Glutamatergic neuron (in vitro differentiated cells): ENCODE measurements at regions not wholly inside any gene's neighbourhood (a gene's known extent, or its start where the extent isn't known, plus 50 kb on each side); places are given as distances from the start of the nearest gene placed in this dataset.

Experiments
- DNase-seq: peaks from one replicate; pipeline ENCODE4 v3.0.0; 2022
- H3K27ac Mint-ChIP-seq: one replicate; pipeline ENCODE4 v1.8.0; 2020; ENCODE audit warnings: mild to moderate bottlenecking, mixed read lengths, inconsistent platforms; ENCODE audit not compliant: unreplicated experiment
- H3K27me3 Mint-ChIP-seq: one replicate; pipeline ENCODE4 v1.8.0; 2020; ENCODE audit warnings: mild to moderate bottlenecking, moderate library complexity, mixed read lengths, inconsistent platforms; ENCODE audit not compliant: unreplicated experiment
- H3K36me3 Mint-ChIP-seq: one replicate; pipeline ENCODE4 v1.8.0; 2020; ENCODE audit warnings: mild to moderate bottlenecking, mixed read lengths, inconsistent platforms; ENCODE audit not compliant: unreplicated experiment
- H3K4me1 Mint-ChIP-seq: one replicate; pipeline ENCODE4 v1.8.0; 2020; ENCODE audit warnings: mild to moderate bottlenecking, low read depth, mixed read lengths, inconsistent platforms; ENCODE audit not compliant: unreplicated experiment
- H3K4me3 Mint-ChIP-seq: one replicate; pipeline ENCODE4 v1.8.0; 2020; ENCODE audit warnings: mild to moderate bottlenecking, mixed read lengths, inconsistent platforms; ENCODE audit not compliant: unreplicated experiment
- H3K9me3 Mint-ChIP-seq: one replicate; pipeline ENCODE4 v1.8.0; 2020; ENCODE audit warnings: mild to moderate bottlenecking, moderate library complexity, mixed read lengths, inconsistent platforms; ENCODE audit not compliant: unreplicated experiment
- TF ChIP-seq, protein P1 (sequence below): fragments of 200-600 bp; sonication (generic); IDR thresholded peaks from one replicate; pipeline ENCODE4 v1.5.0; 2021; ENCODE audit not compliant: partially characterized antibody, unreplicated experiment

GRCh38 chr2:117212562-117212961 lies 601.9 kb upstream of the DDX18 start:
- no peaks in the 10 kb centered on the region for H3K27me3 Mint-ChIP-seq
- no peaks in the 10 kb centered on the region for H3K4me1 Mint-ChIP-seq
- no peaks in the 10 kb centered on the region for H3K9me3 Mint-ChIP-seq
- H3K27ac Mint-ChIP-seq = no peak overlapping the region
- no peak for DNase-seq
- TF ChIP-seq, protein P1, sequence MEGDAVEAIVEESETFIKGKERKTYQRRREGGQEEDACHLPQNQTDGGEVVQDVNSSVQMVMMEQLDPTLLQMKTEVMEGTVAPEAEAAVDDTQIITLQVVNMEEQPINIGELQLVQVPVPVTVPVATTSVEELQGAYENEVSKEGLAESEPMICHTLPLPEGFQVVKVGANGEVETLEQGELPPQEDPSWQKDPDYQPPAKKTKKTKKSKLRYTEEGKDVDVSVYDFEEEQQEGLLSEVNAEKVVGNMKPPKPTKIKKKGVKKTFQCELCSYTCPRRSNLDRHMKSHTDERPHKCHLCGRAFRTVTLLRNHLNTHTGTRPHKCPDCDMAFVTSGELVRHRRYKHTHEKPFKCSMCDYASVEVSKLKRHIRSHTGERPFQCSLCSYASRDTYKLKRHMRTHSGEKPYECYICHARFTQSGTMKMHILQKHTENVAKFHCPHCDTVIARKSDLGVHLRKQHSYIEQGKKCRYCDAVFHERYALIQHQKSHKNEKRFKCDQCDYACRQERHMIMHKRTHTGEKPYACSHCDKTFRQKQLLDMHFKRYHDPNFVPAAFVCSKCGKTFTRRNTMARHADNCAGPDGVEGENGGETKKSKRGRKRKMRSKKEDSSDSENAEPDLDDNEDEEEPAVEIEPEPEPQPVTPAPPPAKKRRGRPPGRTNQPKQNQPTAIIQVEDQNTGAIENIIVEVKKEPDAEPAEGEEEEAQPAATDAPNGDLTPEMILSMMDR = no peak
- no peaks in the 10 kb centered on the region for H3K36me3 Mint-ChIP-seq
- H3K4me3 Mint-ChIP-seq = no peak overlapping the region

- Mint-ChIP-seq H3K27me3 (no peaks in the 10 kb centered on the region), H3K27ac (no peak overlapping the region), H3K4me3 (no peak overlapping the region), H3K36me3 (no peaks in the 10 kb centered on the region), H3K4me1 (no peaks in the 10 kb centered on the region), H3K9me3 (no peaks in the 10 kb centered on the region)
- TF ChIP-seq, protein P1 = no peak
- DNase-seq = no peak
Measured at GRCh38 chr2:117217145-117217544, 597.3 kb upstream of the DDX18 start.

DNA sequence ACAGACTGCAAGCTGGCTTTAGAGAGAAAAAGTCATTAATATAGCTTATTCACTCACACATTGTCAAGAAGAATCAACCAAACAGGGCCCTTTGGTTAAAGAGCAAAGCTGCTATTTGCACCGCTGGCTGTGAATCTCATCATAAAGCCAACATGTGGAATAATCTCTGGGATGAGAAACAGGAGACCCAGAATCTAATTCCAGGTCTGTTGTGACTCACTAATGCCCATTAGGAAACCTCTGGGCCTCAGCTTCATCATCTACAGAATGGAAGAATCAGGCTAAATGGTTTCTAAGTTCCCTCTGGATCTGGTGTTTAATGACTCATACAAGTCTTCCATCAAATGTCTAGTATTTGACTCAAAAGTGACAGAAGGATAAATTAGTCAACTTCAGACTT lies 591.7 kb upstream of the DDX18 start:
- DNase-seq = no peak
- no peaks in the 10 kb centered on the region for H3K36me3 Mint-ChIP-seq
- H3K27me3 Mint-ChIP-seq = no peaks in the 10 kb centered on the region
- TF ChIP-seq, protein P1 = no peak
- H3K4me3 Mint-ChIP-seq = no peak overlapping the region
- H3K9me3 Mint-ChIP-seq = peaks cover 2% of the 10 kb centered on the region
- H3K4me1 Mint-ChIP-seq = no peaks in the 10 kb centered on the region
- no peak overlapping the region for H3K27ac Mint-ChIP-seq

- peaks cover 6% of the 10 kb centered on the region for H3K9me3 Mint-ChIP-seq
- no peak overlapping the region for H3K4me3 Mint-ChIP-seq
- H3K27me3 Mint-ChIP-seq = peaks cover 1% of the 10 kb centered on the region
- DNase-seq = no peak
- H3K36me3 Mint-ChIP-seq = no peaks in the 10 kb centered on the region
- no peaks in the 10 kb centered on the region for H3K4me1 Mint-ChIP-seq
- TF ChIP-seq, protein P1 = no peak
- H3K27ac Mint-ChIP-seq = no peak overlapping the region
Measured at GRCh38 chr2:117232305-117232704, 582.2 kb upstream of the DDX18 start.

GRCh38 chr2:117257362-117257761 lies 557.1 kb upstream of the DDX18 start:
- Mint-ChIP-seq H3K4me1 (no peaks in the 10 kb centered on the region), H3K27ac (no peak overlapping the region), H3K9me3 (no peaks in the 10 kb centered on the region), H3K4me3 (no peak overlapping the region), H3K27me3 (no peaks in the 10 kb centered on the region), H3K36me3 (peaks cover 5% of the 10 kb centered on the region)
- TF ChIP-seq, protein P1 = no peak
- DNase-seq = no peak
